ENCODE measurements at regions not wholly inside any gene's neighbourhood (a gene's known extent, or its start where the extent isn't known, plus 50 kb on each side); places are given as distances from the start of the nearest gene placed in this dataset.
"Not testable (repeated sequence)": the region's sequence is repeated elsewhere in the genome, so short reads cannot be mapped to it uniquely, and the experiment has no call there.

- no peak for DNase-seq
Measured at GRCh38 chr15:79769933-79770759, 126.7 kb downstream of the MTHFS start.

- DNase-seq = no peak
Measured at GRCh38 chr15:79773128-79773527, 123.7 kb downstream of the MTHFS start.

- DNase-seq = no peak
Measured at GRCh38 chr15:79775821-79776220, 121.0 kb downstream of the MTHFS start.

- no peak for DNase-seq
Measured at GRCh38 chr15:79777916-79778315, 118.9 kb downstream of the MTHFS start.

GRCh38 chr15:79778378-79778990 is 118.3 kb downstream of the MTHFS start:
- DNase-seq = no peak

- DNase-seq = no peak
Measured at GRCh38 chr15:79779746-79780145, 117.1 kb downstream of the MTHFS start.

GRCh38 chr15:79782307-79782706 is 114.5 kb downstream of the MTHFS start:
- DNase-seq = not testable (repeated sequence)

Measured in NCI-H1694 treated with DMSO at 0.1 percent for 48 hours (cell line).